Keratinocyte (primary cell): ENCODE measurements at regions not wholly inside any gene's neighbourhood (a gene's known extent, or its start where the extent isn't known, plus 50 kb on each side); places are given as distances from the start of the nearest gene placed in this dataset.

Source experiments
- CTCF ChIP-seq, 3 experiments: IDR thresholded peaks in 1 of 3; conservative IDR thresholded peaks in 1 of 3; optimal IDR thresholded peaks in 1 of 3; 2 replicates in 2 of 3; 3 replicates in 1 of 3; pipeline versions ENCODE3 to v1.5.1; 2011; ENCODE audit warnings: low read length in 3 of 3, mild to moderate bottlenecking in 3 of 3, moderate library complexity in 2 of 3, control low read depth in 1 of 3, inconsistent platforms in 1 of 3; ENCODE audit not compliant: insufficient read depth in 2 of 3; ENCODE audit errors: extremely low read depth in 1 of 3
- EZH2 ChIP-seq: IDR thresholded peaks from one replicate; pipeline ENCODE4 v1.6.1; 2012; ENCODE audit warnings: inconsistent platforms, mild to moderate bottlenecking, low read length, moderate library complexity

- TF ChIP-seq CTCF (optimal IDR thresholded peaks at IDR 0.05 in 1 of 3, IDR thresholded peaks at IDR 0.05 in 1 of 3, conservative IDR thresholded peaks at IDR 0.05 in 1 of 3; ENCODE audit: extremely low read depth in 1 of 3, insufficient read depth in 2 of 3, low read length in 3 of 3), result no peak
- TF ChIP-seq EZH2, result no peak
Measured at GRCh38 chr18:57207124-57207916, 60.4 kb downstream of the BOD1L2 start.
